NCI-H1436 (cell line): ENCODE measurements at regions not wholly inside any gene's neighbourhood (a gene's known extent, or its start where the extent isn't known, plus 50 kb on each side); places are given as distances from the start of the nearest gene placed in this dataset.

Experiments
- DNase-seq: peaks from one replicate; lab custom pipeline; 2025; lab: John Stamatoyannopoulos, UW

DNA sequence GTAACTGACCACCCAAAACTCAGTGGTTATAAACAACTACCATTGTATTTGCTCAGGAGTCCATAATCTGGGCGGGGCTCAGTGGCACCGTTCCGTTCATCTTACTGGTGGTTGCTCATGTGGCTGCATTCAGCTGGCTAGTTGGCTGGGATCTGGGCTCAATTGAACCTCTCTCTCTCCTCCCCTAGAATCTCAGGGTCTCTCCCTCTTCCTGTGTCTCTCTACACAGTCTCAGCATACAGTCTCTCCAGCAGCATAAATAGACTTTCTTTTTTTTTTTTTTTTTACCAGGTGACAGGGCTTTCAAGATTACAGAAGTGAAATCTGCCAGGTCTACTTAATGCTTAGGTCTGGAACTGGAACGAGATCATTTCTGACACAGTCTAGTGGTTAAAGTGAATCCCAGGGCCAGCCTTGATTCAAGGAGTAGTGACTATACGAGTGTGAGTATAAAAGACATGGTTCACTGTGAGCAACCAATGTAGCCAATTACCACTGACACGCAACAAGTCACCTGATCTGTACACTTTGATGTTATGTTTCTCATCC, 193.7 kb upstream of the ESRRG start:
- no peak for DNase-seq

DNA sequence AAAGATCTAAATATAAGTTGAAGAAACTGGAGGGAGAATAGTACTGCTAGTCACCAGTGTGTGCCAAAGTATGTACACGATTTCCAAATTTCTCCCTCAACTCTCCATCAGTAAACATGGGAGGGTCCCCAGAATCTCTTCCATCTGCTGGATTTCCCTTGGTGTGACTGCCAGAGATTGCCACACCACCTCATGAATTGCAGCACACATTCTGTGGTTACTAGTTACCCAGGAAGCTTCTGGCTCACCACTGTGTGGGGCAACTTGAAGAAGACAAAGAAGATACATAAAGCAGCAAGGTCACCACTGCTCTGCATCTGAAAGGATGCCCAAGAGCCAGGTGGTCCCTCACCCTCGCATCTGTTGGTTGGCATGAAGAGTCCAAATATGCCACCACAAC, 191.7 kb upstream of the ESRRG start:
- no peak for DNase-seq

DNA sequence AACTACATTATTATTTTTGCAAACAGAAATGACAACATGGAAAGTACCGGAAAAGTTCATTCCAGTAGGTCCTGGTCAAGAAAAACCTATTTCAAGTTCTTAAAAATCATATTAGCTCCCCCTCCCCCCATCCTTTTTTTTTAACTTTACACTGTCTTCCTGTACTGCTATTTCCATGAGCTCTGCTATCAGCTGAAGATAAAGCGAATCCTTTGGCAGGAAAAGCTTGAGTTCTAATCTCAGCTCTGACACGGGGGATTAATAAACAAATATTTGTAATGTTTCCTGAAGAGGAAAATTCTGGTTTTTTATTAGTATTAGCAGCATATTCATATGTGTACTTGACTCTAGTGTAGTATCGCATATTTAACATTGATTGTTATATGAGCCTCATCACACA, 190.7 kb upstream of the ESRRG start:
- no peak for DNase-seq

DNA sequence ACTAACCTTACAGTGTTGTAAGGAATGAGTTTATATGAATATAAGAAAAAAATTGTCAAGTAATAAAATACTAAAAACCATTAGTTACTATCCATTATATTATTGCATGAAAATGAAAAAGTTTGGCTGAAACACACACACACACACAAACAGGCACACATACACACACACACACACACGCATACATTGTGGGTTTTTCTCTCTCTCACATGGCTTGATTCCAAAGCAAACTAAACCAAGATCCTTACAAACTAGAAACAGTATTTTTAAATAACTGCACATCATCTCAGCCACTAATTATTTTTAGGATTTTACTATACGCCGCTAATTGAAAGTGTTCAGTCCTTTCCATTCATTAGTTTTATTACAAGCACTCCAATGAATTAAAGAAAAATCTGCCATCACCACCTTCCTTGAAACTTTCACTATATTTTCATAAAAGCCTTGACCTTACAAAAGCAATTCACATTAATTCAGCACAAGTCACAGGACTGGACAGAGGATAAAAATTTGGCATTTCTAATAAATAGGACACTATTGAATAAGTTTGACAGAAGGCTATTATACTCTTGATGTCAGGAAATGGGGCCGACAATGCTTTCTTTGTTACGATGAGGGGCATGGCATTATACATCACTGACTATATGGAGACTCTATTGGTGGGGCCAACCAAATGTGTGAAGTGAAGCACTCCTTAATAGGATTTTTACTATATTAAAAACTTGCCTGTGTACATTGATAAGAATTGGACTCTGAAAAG, 187.0 kb upstream of the ESRRG start:
- no peak for DNase-seq

DNA sequence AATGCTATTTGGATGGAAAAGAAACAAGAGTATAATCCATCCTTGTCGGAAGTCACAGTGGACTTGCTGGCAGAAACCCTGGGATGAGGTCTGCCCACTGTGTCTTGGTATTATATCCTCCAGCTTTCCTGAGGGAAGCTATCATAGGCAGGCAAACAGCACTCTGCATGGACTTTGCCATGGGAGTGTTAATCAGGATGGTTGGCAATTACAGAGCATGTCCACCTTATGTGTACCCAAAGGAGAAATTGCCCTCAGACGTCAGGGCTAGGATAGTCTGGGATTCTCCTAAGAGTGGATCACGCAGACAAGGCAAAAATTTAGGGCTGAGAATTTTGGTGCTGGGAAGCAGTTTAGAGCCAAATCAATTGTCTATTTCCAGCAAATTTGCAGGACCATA, 184.9 kb upstream of the ESRRG start:
- no peak for DNase-seq

DNA sequence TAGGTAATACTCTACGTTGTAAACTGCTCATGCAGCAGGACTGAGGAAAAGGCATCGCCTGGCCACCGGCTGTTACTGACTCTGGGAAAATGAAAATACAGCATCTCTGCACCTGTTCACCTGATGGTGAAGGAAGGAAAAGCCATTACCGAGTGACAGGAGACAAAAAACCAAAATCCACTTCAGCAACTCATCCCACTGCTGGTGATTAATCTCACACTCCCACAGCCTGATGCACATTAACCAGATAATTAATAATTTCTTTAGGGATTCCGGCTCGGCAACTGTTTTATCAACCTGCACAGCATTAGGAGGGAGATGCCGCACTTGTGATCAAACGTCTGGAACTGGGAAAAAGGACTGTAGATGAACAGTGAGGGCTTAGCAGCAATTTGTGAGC, 183.9 kb upstream of the ESRRG start:
- no peak for DNase-seq

DNA sequence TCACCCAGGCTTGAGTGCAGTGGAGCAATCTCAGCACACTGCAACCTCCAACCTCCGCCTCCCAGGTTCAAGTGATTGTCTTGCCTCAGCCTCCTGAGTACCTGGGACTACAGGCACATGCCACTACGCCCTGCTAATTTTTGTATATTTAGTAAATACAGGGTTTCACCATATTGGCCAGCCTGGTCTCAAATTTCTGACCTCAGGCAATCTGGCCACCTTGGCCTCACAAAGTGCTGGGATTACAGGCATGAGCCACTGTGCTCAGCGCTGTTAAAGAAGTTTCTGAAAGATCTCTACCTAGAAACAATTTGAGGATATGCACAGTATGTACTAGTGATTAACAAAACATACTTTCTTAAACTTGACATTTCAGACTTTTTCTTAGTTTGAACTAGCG, 182.6 kb upstream of the ESRRG start:
- no peak for DNase-seq

DNA sequence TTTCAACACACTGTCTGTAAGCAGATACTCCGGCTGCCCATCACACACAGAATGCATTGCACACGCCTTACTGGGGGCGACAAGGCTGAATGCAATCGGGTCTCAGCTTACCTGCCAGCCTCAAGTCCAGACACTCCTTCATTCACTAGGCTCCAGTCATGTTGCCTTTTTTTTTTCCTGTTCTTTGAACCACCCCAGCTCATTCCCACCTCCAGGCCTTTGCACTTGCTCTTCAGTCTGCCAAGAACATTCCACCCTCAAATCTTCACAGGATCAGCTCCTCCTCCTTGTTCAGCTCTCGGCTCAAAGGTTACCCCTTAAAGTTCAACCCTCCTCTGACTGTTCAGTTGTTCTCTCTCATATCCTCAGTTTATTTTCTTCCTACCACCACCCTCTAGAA, 181.9 kb upstream of the ESRRG start:
- DNase-seq, result no peak

DNA sequence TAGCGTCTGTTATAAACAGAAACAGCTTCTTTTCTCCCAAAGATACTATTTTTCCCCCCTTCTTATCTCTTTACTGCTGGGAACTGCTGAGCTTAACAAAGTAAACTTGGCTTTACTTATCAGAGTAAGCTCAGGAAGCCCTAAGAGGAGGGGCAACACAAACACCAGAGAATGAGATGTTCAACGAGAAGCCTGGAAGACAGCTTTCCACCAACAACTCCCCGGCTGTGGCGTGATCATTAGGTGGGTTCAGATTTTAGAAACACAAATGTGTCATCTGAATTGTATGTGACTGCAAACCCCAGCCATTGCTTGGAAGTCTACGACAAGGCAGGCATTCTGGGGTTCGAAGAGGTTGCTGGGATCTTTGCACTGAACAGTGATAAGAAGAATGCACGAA, 181.2 kb upstream of the ESRRG start:
- no peak for DNase-seq

DNA sequence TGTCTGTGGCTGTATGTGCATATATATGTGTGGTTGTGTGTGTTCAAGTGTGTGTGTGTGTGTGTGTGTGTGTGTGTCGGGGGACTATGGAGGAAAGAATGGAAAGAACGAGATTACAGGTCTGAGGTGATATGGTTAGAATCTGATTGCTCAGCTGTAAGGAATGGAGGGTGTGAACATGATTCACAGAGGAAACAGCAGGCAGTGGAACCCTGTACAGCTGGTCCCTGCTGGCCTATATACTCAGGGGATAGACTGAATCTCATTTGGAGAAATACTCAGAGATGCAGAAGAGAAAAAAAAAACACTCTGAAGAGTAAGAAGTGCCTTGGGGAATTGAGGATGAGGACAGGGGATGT, 180.1 kb upstream of the ESRRG start:
- DNase-seq, result no peak

DNA sequence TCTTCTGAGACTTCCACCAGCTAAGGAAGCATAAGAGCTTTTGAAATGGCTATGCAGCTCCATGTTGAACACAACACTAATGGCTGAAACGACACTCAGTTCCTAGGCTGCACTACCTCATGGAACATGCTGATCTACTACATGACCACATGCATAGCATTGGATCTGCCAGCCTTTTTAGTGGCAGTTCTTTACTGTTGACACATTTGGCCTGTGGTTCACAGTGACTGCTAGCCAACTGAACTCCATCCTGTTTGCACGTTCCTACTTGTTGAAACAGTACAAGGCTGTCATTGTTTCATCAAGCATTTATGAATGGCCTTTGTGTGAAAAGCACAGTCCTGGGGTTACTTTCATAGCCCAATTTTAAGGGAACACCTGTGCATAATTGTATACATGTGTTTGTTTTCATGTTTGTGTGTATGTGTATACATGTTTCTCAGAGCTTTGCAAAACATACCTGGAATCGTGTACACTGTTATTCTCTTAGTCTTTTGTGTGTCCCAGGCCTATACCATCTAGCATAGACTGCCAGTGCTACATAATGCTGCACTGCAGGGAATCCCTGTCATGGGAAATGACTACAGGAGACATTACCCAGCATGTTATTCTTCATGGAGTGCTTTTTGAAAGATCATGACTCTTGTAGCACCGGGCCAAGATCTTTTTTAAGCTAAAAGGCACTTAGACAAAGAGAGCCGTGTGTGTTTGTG, 179.6 kb upstream of the ESRRG start:
- DNase-seq, result no peak

DNA sequence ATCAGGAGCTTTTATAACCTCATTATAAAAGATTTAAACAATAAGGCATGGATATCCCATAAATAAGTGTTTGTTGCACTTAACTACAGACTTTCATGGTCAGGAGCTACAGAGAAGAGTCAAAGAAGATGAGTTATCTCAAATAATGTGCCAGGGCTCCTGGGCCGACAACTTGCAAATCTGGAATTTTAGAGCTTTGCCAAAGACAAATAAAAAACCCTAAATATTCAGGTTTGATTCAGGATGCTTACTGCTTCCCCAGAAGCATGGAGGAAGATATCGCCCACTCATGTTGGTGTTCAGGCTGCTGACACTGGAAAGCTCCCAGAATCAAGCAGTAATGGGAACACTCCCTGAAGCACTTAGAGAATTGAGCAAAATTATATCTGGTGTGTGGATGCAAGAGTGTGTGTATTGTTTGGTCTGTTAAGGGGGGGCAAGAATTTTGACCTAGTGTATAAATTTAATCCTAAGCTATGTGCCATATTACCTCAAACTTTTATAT, 176.9 kb upstream of the ESRRG start:
- no peak for DNase-seq

DNA sequence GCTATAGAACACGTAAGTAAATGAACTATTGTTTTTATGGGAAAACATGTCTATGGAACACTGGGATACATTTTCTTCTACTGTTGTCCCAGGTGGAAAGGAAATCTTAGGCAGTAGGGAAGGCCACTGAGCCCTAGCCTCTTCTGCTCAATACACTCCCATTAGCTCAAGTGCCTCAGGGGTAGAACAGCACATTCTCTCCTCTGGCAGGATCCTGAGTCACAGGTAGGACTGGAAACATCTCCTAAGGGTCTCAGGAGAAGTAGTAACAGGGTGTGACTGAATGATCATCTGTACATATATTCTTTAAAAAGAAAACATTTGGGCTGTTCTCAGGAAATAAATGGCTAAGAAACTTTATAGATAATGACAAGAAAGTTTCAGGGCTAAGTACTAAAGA, 175.6 kb upstream of the ESRRG start:
- DNase-seq, result no peak

DNA sequence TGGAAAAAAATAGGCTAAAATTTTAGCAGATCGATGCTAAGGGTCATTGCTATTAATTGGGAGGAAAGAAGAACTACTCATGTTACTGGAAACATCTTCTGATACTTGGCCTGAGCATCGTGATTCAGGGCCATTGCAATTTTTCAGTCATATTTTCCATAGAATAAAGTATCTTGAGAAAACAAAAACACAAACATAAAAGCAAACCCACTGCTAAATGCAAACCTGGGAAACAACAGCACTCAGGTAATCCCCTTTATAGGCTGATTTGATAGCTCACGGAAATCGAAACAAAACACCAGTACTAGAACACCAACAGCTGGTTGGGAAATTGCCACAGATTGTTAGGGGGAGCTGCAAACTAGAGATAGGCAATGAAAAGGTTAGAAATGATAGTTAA, 172.9 kb upstream of the ESRRG start:
- peak; percentile 48 for DNase-seq

DNA sequence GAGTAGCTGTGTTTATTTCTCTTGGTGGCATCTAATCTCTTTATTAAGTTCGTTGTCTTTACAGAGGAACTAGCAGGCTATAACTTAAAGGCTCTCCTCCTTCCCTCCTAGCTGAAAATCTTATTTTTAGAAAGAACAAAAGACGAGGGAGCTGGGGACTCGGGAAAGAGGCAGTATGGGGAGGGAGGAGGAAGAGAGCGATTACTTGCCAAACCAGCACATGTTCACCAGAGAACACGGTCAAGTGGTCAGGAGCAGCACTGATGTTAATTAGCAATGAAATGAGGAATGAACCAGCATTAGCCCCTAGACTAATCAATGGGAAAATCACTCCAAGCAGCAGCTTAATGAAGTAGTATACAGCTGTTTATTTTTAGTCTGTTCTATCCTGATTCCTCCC, 171.3 kb upstream of the ESRRG start:
- DNase-seq, result no peak

DNA sequence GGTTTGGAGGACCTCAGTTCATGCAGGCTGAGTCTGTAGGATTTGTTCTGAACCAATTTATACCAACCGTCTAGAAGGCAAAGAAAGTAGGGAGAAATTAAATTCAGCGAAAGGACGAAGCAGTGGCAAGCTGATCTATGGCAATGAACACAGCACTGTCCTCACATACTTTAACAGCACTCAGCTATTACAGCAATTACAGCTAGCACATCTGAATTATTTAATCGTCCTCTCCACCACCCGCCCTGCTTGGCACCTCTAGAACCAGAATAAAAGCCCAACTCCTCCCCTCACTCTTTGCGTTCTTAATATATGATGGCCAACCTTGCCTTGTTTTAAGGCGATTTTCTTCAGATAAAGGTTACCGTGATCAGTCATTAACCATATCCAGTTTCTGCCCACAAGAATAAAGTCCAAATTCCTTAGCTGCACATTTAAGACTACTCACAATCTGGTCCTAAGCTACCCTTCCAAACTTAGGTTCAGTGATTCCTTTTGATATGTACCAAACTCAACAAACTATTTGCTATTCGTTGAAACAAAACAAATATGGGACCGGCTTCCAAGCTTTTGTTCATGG, 169.4 kb upstream of the ESRRG start:
- DNase-seq, result no peak

DNA sequence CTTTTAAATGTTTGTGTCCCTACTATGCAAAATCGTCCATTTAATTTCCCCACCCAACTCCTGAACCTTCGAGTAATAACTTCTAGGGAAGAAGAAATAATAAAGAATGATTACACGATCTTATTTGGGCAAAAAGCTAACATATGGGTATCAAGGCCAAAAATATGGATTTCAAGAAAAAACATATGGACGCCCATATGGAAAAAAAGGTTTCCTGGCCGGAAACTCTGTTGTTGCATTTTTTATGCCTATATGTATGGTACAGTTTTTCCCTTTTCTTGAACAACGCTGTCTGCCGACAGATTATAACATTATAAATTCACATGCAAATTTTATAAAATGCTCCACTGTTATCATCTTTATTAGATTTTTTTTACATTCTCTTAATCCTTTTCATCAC, 167.6 kb upstream of the ESRRG start:
- no peak for DNase-seq

DNA sequence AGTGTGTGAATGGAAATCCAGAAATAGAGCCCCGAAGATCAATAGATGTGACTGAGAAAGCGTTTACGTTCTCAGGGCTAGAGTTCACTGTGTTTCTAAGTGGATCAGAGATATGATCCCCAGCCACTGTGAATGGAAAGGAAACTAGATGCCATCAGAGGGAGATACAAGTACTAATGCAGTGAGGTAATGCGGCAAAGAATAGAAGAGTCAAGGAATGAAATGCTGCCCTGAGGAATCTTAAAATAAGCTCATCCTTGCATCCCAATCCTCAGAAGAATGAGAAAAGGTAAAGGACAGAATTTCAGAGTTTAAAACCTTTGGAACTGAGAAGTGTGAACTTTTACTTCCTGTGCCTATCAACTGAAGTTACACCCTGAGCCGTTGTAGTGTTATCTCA, 165.5 kb upstream of the ESRRG start:
- DNase-seq, result no peak

DNA sequence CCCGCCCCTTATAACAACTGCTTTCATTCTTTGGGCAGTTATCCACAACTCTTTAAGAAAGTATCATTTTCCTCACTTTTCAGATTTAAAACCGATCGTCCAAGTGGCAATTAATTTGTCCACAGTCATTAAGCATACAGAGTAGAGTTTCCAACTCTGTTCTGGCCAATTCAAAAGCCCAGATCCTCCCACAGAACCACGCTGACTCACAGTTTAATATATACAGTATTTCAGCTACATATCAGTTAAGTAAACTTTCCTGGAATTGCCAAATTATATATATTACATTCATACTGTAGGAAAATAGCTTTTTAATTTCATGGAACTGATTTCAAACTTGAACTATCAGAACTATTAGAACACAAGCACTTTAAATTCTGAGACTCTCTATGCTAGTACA, 163.8 kb upstream of the ESRRG start:
- DNase-seq, result no peak

DNA sequence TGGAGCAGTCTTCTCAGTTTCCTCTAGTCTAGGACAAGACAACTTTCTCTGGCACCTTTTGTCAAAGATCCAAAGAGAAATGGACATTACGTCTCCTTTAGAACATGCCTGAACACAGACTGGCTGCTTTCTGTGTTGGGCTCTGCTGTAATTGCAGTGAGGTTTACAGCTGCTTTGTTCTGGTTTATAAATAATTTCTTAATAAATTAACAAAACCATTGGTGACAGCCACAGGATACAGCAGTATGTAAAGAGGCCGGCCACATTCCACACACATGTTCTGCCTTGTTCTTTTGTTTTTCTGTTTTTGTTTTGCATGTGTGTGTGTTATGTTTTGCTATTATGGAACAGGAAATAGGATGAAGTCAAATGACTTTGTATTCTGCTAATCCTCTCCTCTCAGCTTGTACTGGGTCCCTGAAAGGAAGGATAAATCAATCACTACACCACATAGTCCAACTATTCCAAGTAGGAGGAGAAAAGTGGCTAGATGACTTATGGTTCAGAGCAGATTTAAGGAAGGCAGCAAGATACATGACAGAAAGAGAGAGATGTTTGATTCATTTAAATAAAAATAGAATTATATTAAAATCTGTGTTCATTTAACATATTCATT, 161.5 kb upstream of the ESRRG start:
- no peak for DNase-seq

DNA sequence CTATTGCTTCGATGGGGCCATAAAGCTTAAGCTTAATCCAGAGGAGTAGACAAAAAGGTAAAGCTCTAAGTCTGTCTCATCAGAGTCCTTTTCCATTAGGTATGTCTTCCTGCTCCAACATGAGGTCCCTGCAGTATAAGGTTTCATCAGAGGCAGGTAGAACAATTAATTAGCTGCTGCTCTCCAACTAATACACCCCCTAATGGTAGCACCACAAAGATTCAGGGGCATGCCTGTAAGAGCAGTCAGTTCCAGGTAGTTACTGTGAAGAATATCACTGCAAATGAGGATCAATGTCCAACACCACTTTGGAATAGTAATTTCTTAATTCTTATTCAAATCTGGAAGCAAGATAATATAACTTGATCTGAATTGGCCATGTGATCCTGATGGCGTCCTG, 160.3 kb upstream of the ESRRG start:
- no peak for DNase-seq

DNA sequence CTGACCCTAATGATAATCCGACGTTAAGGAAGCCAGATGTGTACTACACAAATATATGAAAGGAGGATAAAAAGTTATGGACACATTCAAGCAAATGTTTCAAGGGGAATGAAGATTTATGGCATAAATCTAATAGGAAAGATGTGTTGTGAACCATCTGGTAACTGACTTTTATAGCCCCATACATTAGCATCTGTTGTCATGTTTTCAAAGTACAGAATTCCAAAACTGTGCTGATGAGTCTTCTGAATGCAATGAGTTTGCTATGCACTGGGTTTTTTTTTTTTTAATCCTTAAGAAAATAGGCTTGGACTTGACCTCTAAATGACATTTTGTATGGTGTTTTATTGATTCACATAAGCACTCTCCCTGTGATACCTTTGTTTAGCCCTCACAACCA, 158.5 kb upstream of the ESRRG start:
- no peak for DNase-seq

DNA sequence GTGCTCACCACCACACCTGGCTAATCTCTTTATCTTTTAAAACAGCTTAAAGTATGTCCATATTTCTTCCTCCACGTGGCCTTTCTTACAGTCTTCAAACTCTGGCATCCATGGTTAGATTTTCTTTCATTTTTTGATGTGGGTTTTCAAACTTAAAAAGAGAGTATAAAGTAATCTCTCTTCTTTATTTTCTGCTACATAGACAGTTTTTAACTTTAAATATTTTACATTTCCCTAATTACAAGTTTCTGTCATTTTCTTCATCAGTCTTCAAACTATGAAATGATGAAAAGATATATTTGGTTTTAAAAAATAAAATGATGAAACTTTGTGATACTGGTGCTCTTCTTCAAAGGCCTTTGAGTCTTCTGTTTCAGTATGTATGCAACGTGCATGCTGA, 143.5 kb upstream of the ESRRG start:
- no peak for DNase-seq
